Sigmoid colon (tissue), 6 donors: ENCODE measurements at regions not wholly inside any gene's neighbourhood (a gene's known extent, or its start where the extent isn't known, plus 50 kb on each side); places are given as distances from the start of the nearest gene placed in this dataset.

Experiments
- DNase-seq: peaks from one replicate; pipeline ENCODE4 v3.0.0-alpha.2; 2019
- H3K27ac ChIP-seq, 4 donors: fragments of 200-600 bp; sonication (generic); one replicate each; pipeline ENCODE4 v1.5.1; 2016 to 2019; ENCODE audit warnings: mild to moderate bottlenecking in 1 of 4
- H3K27me3 ChIP-seq, 3 donors: fragments of 200-600 bp; sonication (generic); one replicate each; pipeline ENCODE4 v1.5.1; 2019; ENCODE audit warnings: mild to moderate bottlenecking in 1 of 3
- H3K36me3 ChIP-seq, 4 donors: fragments of 200-600 bp; sonication (generic); one replicate each; pipeline ENCODE4 v1.5.1; 2016 to 2019
- H3K4me1 ChIP-seq, 4 donors: fragments of 200-600 bp; sonication (generic); one replicate each; pipeline ENCODE4 v1.5.1; 2017 to 2019
- H3K4me3 ChIP-seq, 4 donors: fragments of 200-600 bp; sonication (generic); one replicate each; pipeline ENCODE4 v1.5.1; 2017 to 2019; ENCODE audit warnings: mild to moderate bottlenecking in 2 of 4, moderate library complexity in 1 of 4
- H3K9me3 ChIP-seq, 4 donors: fragments of 200-600 bp in 3 of 4; sonication (generic) in 3 of 4; one replicate each; pipeline versions ENCODE4 v1.5.1 to v1.6.1; 2013 to 2019
- CTCF ChIP-seq, 4 experiments: fragments of 450-650 bp in 3 of 4; fragments of 200-600 bp in 1 of 4; IDR thresholded peaks; one replicate each; pipeline ENCODE4 v1.5.1; 2016 to 2019; ENCODE audit warnings: antibody characterized with exemption in 4 of 4, mild to moderate bottlenecking in 3 of 4, moderate library complexity in 2 of 4
- EP300 ChIP-seq, 4 donors: sonication (generic); formaldehyde crosslinking; IDR thresholded peaks; one replicate each; pipeline ENCODE4 v1.6.1; 2017; ENCODE audit warnings: antibody characterized with exemption in 4 of 4
- POLR2A ChIP-seq, 2 donors: fragments of 450-650 bp; IDR thresholded peaks; one replicate each; pipeline ENCODE4 v1.6.1; 2016; ENCODE audit warnings: antibody characterized with exemption in 2 of 2, mild to moderate bottlenecking in 2 of 2, moderate library complexity in 2 of 2
- POLR2AphosphoS5 ChIP-seq, 4 donors: sonication (generic); formaldehyde crosslinking; IDR thresholded peaks; one replicate each; pipeline ENCODE4 v1.6.1; 2017; ENCODE audit warnings: antibody characterized with exemption in 4 of 4
- whole genome bisulfite sequencing, 2 donors: extraction: QIAGEN DNeasy Blood & Tissue Kit; methylation state at CpG; one replicate each; pipeline ENCODE4 v1.1.7; 2013; 5-methylcytosine and 5-hydroxymethylcytosine counted together
- intact Hi-C: fragments of 100-400 bp; cut with DNase I; formaldehyde crosslinking; loops from one replicate; pipeline ENCODE4 v1.15.1; 2023
- donor health status: healthy with polysubstance abuse.
- donor health status: healthy.

- H3K27ac ChIP-seq = no peak overlapping the region
- intact Hi-C loops = no loop called here
- TF ChIP-seq CTCF (IDR thresholded peaks at IDR 0.05) (no peak), EP300 (IDR thresholded peaks at IDR 0.05) (no peak), POLR2A (IDR thresholded peaks at IDR 0.05) (no peak), POLR2AphosphoS5 (IDR thresholded peaks at IDR 0.05) (no peak)
- H3K27me3 ChIP-seq = no peaks in the 10 kb centered on the region
- DNase-seq = no peak
- no peak overlapping the region for H3K4me3 ChIP-seq
- H3K9me3 ChIP-seq = no peaks in the 10 kb centered on the region
- H3K36me3 ChIP-seq = no peaks in the 10 kb centered on the region
- H3K4me1 ChIP-seq = no peaks in the 10 kb centered on the region
These were observed 460.8 kb downstream of the IRS1 start for GRCh38 chr2:226338825-226339224.

GRCh38 chr2:226337941-226338600 lies 461.5 kb downstream of the IRS1 start:
- TF ChIP-seq EP300 (IDR thresholded peaks at IDR 0.05) (no peak), POLR2AphosphoS5 (IDR thresholded peaks at IDR 0.05) (peak in 2 of 4 donors; percentile 14 to 23)
- 42 to 57% methylated on average over 2 of the region's 2 CpGs for WGBS, 2 donors
- Histone ChIP-seq H3K9me3 (no peaks in the 10 kb centered on the region), H3K4me3 (no peak overlapping the region), H3K4me1 (no peaks in the 10 kb centered on the region), H3K27me3 (no peaks in the 10 kb centered on the region), H3K27ac (no peak overlapping the region), H3K36me3 (no peaks in the 10 kb centered on the region)
- DNase-seq = no peak
- intact Hi-C loops = no loop called here

GRCh38 chr2:226336283-226336682 lies 463.3 kb downstream of the IRS1 start:
- Histone ChIP-seq H3K27ac (no peak overlapping the region), H3K36me3 (no peaks in the 10 kb centered on the region), H3K4me3 (no peak overlapping the region), H3K9me3 (no peaks in the 10 kb centered on the region), H3K27me3 (no peaks in the 10 kb centered on the region), H3K4me1 (no peaks in the 10 kb centered on the region)
- TF ChIP-seq POLR2A (IDR thresholded peaks at IDR 0.05) (no peak), EP300 (IDR thresholded peaks at IDR 0.05) (no peak), CTCF (IDR thresholded peaks at IDR 0.05) (no peak), POLR2AphosphoS5 (IDR thresholded peaks at IDR 0.05) (no peak)
- intact Hi-C loops = no loop called here
- WGBS, 2 donors = 75 to 86% methylated on average over 3 of the region's 3 CpGs
- no peak for DNase-seq

- 79 to 82% methylated on average over 8 of the region's 8 CpGs for WGBS, 2 donors
- no peaks in the 10 kb centered on the region for H3K9me3 ChIP-seq
- no peak overlapping the region for H3K4me3 ChIP-seq
- H3K27ac ChIP-seq = no peak overlapping the region
- no peaks in the 10 kb centered on the region for H3K4me1 ChIP-seq
- intact Hi-C loops = no loop called here
- no peaks in the 10 kb centered on the region for H3K36me3 ChIP-seq
- no peaks in the 10 kb centered on the region for H3K27me3 ChIP-seq
- no peak for DNase-seq
- TF ChIP-seq EP300 (IDR thresholded peaks at IDR 0.05) = no peak
- TF ChIP-seq POLR2A (IDR thresholded peaks at IDR 0.05) = no peak
- TF ChIP-seq POLR2AphosphoS5 (IDR thresholded peaks at IDR 0.05) = no peak
- no peak for TF ChIP-seq CTCF (IDR thresholded peaks at IDR 0.05)
These were observed 464.5 kb downstream of the IRS1 start for GRCh38 chr2:226334981-226335720.

GRCh38 chr2:226333388-226333787 lies 466.2 kb downstream of the IRS1 start:
- Histone ChIP-seq H3K36me3 (no peaks in the 10 kb centered on the region), H3K4me3 (no peak overlapping the region), H3K9me3 (no peaks in the 10 kb centered on the region), H3K27me3 (no peaks in the 10 kb centered on the region), H3K4me1 (no peaks in the 10 kb centered on the region), H3K27ac (no peak overlapping the region)
- DNase-seq = no peak
- intact Hi-C loops = no loop called here
- 81 to 85% methylated on average over 4 of the region's 4 CpGs for WGBS, 2 donors
- no peak for TF ChIP-seq POLR2A (IDR thresholded peaks at IDR 0.05)
- no peak for TF ChIP-seq CTCF (IDR thresholded peaks at IDR 0.05)
- no peak for TF ChIP-seq EP300 (IDR thresholded peaks at IDR 0.05)
- no peak for TF ChIP-seq POLR2AphosphoS5 (IDR thresholded peaks at IDR 0.05)
